Thymus (tissue), 11 donors: ENCODE measurements at regions not wholly inside any gene's neighbourhood (a gene's known extent, or its start where the extent isn't known, plus 50 kb on each side); places are given as distances from the start of the nearest gene placed in this dataset.

Experiments
- DNase-seq, 9 donors: peaks; one replicate each; pipeline ENCODE4 v3.0.0-alpha.2; 2013; ENCODE audit warnings: low spot score in 9 of 9, low read depth in 6 of 9, missing footprints in 1 of 9
- H3K27ac ChIP-seq, 2 donors: one replicate each; pipeline ENCODE4 v1.5.1; 2013; ENCODE audit warnings: control low read depth in 1 of 2, low read depth in 1 of 2, low read length in 1 of 2, mild to moderate bottlenecking in 1 of 2, moderate library complexity in 1 of 2
- H3K27me3 ChIP-seq, 2 donors: one replicate each; pipeline ENCODE4 v1.5.1; 2013; ENCODE audit warnings: low read length in 1 of 2; ENCODE audit not compliant: control insufficient read depth in 2 of 2, insufficient read depth in 1 of 2
- H3K36me3 ChIP-seq, 2 donors: one replicate each; pipeline ENCODE4 v1.5.1; 2013; ENCODE audit warnings: low read length in 1 of 2, mild to moderate bottlenecking in 1 of 2, moderate library complexity in 1 of 2; ENCODE audit not compliant: control insufficient read depth in 2 of 2, insufficient read depth in 2 of 2
- H3K4me1 ChIP-seq, 2 donors: one replicate each; pipeline ENCODE4 v1.5.1; 2013; ENCODE audit warnings: low read length in 2 of 2; ENCODE audit not compliant: control insufficient read depth in 2 of 2, insufficient read depth in 2 of 2
- H3K4me3 ChIP-seq, 2 donors: one replicate each; pipeline ENCODE4 v1.5.1; 2013; ENCODE audit warnings: low read length in 2 of 2, control low read depth in 1 of 2, mild to moderate bottlenecking in 1 of 2
- H3K9me3 ChIP-seq, 2 donors: one replicate each; pipeline ENCODE4 v1.5.1; 2013; ENCODE audit warnings: low read length in 1 of 2, mild to moderate bottlenecking in 1 of 2; ENCODE audit not compliant: control insufficient read depth in 2 of 2, insufficient read depth in 1 of 2
- WGBS: extraction: QIAGEN DNeasy Blood & Tissue Kit; methylation state at CpG from one replicate; pipeline ENCODE4 v1.1.7; 2013; 5-methylcytosine and 5-hydroxymethylcytosine counted together
- donor health status: healthy.

DNA sequence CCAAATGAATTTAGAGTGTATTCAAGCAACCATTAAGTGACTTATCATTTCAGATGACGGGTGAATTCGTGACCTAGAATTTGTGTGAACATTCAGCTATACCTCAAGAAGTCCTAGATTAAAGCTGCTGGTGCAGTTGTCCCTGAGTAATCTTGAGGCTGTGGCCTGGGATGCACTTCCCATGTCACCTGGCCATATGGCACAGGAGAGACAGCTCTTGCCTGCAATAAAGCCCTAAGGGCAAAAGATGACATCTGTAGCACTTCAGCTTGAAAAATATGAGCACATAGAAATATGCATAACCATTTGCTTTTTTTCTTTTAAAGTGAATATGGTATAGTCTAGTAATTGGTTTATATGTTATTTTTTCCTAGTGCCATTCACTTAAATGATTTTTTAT is 125.8 kb downstream of the FHDC1 start:
- DNase-seq = no peak
- no peaks in the 10 kb centered on the region for H3K27me3 ChIP-seq
- H3K4me1 ChIP-seq = no peaks in the 10 kb centered on the region
- H3K9me3 ChIP-seq = no peaks in the 10 kb centered on the region
- 100% methylated on average over 2 of the region's 2 CpGs for WGBS
- no peaks in the 10 kb centered on the region for H3K36me3 ChIP-seq
- H3K4me3 ChIP-seq = no peak overlapping the region
- no peak overlapping the region for H3K27ac ChIP-seq

GRCh38 chr4:153062652-153063168 is 126.6 kb downstream of the FHDC1 start:
- Histone ChIP-seq H3K9me3 (no peaks in the 10 kb centered on the region), H3K4me3 (no peak overlapping the region)
- WGBS = 96% methylated on average over 3 of the region's 3 CpGs

GRCh38 chr4:153063490-153063889 is 127.4 kb downstream of the FHDC1 start:
- no peak for DNase-seq
- no peaks in the 10 kb centered on the region for H3K4me1 ChIP-seq
- no peaks in the 10 kb centered on the region for H3K36me3 ChIP-seq
- H3K4me3 ChIP-seq = no peak overlapping the region
- H3K9me3 ChIP-seq = no peaks in the 10 kb centered on the region
- no peaks in the 10 kb centered on the region for H3K27me3 ChIP-seq
- WGBS = 97% methylated on average over 4 of the region's 4 CpGs
- H3K27ac ChIP-seq = no peak overlapping the region

More at GRCh38 chr4:153062652-153063168, 126.6 kb downstream of the FHDC1 start:
- no peaks in the 10 kb centered on the region for H3K4me1 ChIP-seq
- no peak for DNase-seq
- H3K27me3 ChIP-seq = no peaks in the 10 kb centered on the region
- no peak overlapping the region for H3K27ac ChIP-seq
- no peaks in the 10 kb centered on the region for H3K36me3 ChIP-seq

GRCh38 chr4:153064571-153064970 is 128.4 kb downstream of the FHDC1 start:
- Histone ChIP-seq H3K4me1 (no peaks in the 10 kb centered on the region), H3K27ac (no peak overlapping the region), H3K36me3 (no peaks in the 10 kb centered on the region), H3K4me3 (no peak overlapping the region), H3K27me3 (no peaks in the 10 kb centered on the region), H3K9me3 (no peaks in the 10 kb centered on the region)
- 95% methylated on average over 13 of the region's 13 CpGs for WGBS
- no peak for DNase-seq

- no peaks in the 10 kb centered on the region for H3K9me3 ChIP-seq
- H3K27ac ChIP-seq = no peak overlapping the region
- H3K4me1 ChIP-seq = no peaks in the 10 kb centered on the region
- no peak overlapping the region for H3K4me3 ChIP-seq
- no peaks in the 10 kb centered on the region for H3K36me3 ChIP-seq
- H3K27me3 ChIP-seq = no peaks in the 10 kb centered on the region
- DNase-seq = no peak
- WGBS = 89% methylated on average over 9 of the region's 9 CpGs
These were observed 129.2 kb downstream of the FHDC1 start for GRCh38 chr4:153065276-153065675.

GRCh38 chr4:153067376-153067775 is 131.3 kb downstream of the FHDC1 start:
- Histone ChIP-seq H3K36me3 (no peaks in the 10 kb centered on the region), H3K4me3 (no peak overlapping the region), H3K27ac (no peak overlapping the region), H3K9me3 (no peaks in the 10 kb centered on the region), H3K4me1 (no peaks in the 10 kb centered on the region), H3K27me3 (no peaks in the 10 kb centered on the region)
- no peak for DNase-seq
- WGBS = 94% methylated on average over 1 of the region's 1 CpG

- Histone ChIP-seq H3K27ac (no peak overlapping the region), H3K4me1 (no peaks in the 10 kb centered on the region), H3K4me3 (no peak overlapping the region), H3K9me3 (no peaks in the 10 kb centered on the region), H3K36me3 (no peaks in the 10 kb centered on the region), H3K27me3 (no peaks in the 10 kb centered on the region)
- WGBS = 96% methylated on average over 7 of the region's 7 CpGs
- DNase-seq = no peak
These were observed 132.6 kb downstream of the FHDC1 start for GRCh38 chr4:153068751-153069150.

DNA sequence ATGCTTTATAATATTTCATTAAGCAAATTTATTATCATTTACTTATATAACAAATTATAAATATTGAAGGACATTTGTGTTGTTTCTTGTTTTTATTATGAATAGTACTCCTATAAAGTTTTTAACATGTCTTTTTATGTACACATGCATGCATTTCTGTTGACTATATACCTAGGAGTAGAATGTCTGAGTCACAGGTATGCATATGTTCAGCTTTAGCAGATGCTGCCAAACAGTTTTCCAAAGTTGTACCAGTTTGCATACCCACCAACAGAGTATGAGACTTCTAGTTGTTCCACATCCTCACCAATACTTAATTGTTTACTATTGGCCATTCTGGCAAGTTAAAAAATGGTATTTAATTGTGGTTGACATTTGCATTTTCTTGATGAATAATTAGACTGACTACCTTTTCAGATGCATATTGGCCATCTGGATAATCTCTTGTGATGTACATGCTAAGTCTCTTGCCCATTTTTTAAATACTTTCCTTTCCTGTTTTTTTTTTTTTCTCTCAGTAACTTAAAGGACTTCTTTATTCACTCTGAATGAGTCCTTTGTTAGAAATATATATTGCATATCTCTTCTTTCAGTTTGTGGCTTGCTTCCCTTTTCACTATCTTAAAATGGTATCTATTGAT is 132.2 kb upstream of the TRIM2 start:
- Histone ChIP-seq H3K4me1 (no peaks in the 10 kb centered on the region), H3K9me3 (no peaks in the 10 kb centered on the region), H3K4me3 (no peak overlapping the region), H3K36me3 (no peaks in the 10 kb centered on the region), H3K27ac (no peak overlapping the region), H3K27me3 (no peaks in the 10 kb centered on the region)
- DNase-seq = no peak

- H3K4me3 ChIP-seq = no peak overlapping the region
- H3K27ac ChIP-seq = no peak overlapping the region
- no peaks in the 10 kb centered on the region for H3K27me3 ChIP-seq
- DNase-seq = no peak
- no peaks in the 10 kb centered on the region for H3K4me1 ChIP-seq
- H3K36me3 ChIP-seq = no peaks in the 10 kb centered on the region
- no peaks in the 10 kb centered on the region for H3K9me3 ChIP-seq
These were observed 131.6 kb upstream of the TRIM2 start for GRCh38 chr4:153072661-153073060.
